NCI-H748 treated with DMSO at 0.1 percent for 48 hours (cell line): ENCODE measurements at regions not wholly inside any gene's neighbourhood (a gene's known extent, or its start where the extent isn't known, plus 50 kb on each side); places are given as distances from the start of the nearest gene placed in this dataset.
"Not testable (repeated sequence)": the region's sequence is repeated elsewhere in the genome, so short reads cannot be mapped to it uniquely, and the experiment has no call there.

ENCODE experiments used
- DNase-seq: peaks from one replicate; lab custom pipeline; 2025; lab: John Stamatoyannopoulos, UW

GRCh38 chr5:162621726-162622263 lies 554.2 kb downstream of the GABRG2 start:
- not testable (repeated sequence) for DNase-seq

DNA sequence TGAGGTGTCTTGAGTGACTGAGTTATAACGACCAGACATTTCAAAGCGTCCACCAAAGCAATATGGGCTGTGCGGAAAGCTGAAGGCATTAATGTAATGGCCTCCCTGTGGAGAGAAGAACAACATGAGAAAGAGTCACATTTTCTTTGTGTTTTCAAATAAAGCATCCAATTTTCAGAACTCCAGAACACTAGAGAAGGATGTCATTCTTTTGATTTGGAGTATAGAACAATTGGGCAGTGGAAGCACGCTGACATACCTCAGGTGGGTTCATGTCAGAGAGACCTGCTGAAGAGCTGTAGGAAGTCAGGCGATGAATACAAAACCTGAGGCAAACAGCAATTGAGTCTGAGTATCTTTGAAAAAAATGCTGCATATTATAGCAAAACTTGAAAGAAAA lies 556.5 kb downstream of the GABRG2 start:
- no peak for DNase-seq

DNA sequence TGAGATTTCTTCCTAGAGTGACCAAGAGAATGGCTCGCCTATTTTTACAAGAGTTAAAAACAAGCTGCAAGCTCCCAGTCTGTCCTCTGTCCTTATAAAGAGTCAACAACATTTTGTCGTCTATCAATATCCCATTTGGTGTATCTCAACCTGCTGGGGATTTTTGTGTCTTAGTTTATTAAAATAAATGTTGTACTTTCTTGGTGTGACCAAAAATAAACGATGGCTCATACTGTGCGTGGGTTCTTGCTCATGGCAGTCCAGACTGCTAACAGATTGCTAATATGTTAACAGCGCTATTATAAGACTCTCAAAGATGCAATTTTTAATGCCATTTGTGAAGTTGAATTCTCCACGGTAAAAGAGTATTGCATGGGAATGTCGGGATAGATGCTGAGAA lies 569.9 kb downstream of the GABRG2 start:
- DNase-seq: no peak

GRCh38 chr5:162638849-162639248 lies 571.3 kb downstream of the GABRG2 start:
- no peak for DNase-seq

DNA sequence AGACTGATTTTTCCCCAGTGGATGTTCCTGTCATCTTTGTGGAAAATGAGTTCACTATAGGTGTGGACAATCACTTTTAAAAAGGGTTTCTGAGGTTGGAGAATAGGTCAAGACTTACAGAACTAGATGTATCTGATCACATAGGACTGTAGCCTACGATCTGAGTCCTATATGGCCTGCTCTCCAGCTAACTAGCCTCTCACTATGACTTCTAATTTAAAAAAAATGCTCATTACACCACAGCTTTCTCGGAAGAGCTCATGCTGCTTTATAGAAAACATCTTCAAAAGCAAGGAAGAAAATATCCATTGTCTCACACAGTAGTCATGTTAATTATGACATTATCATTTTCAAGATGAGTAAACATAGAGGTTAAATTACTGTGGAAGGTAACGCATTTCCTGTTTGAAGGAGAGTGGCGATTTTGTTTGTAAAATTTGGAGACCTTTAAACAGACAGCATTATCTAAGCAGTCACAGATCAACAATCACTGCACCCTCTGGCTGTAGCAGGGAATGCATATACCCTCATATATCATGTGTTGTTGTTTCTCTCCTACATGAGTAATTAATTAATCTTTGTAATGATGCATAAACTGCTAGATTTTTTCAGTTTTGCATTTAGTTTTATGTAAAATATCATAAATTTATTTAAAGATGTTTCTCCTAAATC lies 573.7 kb downstream of the GABRG2 start:
- DNase-seq: no peak

- DNase-seq: no peak
Observed at GRCh38 chr5:162654661-162655405, 587.3 kb downstream of the GABRG2 start.

DNA sequence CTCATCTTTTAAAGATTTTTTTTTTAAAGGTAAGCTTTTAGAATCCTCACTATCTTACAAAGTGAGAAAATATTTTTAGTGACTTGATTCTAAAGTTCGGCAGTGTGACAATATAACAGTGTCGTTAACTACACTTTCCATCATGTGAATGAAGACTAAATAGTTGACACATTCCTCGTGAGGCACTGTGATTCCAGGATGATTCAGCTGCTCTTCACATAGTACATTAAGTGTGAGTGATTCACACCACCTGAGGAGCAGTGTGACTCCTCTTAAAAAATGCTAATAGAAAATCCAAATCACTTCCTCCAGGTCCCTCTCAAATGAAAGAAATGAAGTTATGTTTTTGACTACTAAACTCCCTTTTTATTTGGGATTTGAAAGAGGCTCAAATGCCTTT lies 589.5 kb downstream of the GABRG2 start:
- no peak for DNase-seq

DNA sequence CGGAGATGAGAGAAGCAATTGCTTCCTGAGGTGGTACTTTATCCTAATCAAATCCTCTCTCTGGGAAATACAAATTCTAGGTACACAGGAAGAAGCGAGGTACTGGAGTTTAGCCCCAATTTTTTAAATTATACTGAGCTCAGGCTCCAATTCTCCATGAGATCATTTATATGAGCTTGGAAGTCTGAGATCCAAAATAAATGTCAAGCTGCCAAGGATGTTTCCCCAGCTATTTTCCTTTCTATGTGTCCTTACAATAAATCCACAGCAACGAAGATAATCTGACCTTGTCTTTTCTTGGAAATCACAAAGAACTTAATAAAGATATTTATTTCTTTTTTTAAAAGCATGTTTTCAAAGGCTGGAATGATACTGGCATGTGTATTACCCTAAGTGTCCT lies 597.3 kb downstream of the GABRG2 start:
- no peak for DNase-seq

DNA sequence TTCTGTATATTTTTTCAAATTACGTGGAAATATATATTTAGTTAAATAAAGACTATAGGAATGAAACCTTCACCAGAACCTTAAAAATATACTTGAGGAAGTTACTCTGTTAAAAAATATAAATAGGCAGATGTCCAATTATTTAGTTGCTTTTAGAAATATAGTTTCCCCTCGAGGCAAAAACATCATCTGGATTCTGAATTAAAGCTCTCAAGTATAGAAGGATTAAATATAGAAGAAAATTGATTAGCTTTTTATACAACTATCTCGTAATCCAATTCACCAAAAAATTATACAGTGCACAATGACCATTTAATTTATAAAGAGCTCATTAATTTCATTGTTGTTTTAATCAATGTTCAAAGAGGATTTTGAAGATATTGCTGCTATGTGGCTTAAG lies 601.4 kb downstream of the GABRG2 start:
- DNase-seq: no peak

DNA sequence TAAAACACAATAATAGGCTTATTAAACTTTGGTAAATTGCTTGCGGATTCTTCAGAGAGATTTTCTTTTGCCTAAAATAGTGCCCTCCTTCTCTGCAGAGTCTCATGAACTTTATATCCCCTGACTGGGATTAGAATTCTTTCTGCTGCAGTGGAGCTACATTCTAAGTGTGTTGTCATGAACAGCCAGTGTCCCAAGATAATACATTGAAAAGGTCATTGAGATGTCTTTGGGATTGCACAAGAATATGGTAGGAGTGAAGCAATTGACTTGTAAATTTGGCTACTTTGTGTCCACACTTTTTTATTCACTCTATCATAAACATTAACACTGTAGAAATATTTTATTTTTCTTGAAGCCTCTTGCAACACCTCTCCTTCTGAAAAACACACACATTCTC lies 604.5 kb downstream of the GABRG2 start:
- DNase-seq: no peak

GRCh38 chr5:162683284-162683683 lies 615.7 kb downstream of the GABRG2 start:
- no peak for DNase-seq

DNA sequence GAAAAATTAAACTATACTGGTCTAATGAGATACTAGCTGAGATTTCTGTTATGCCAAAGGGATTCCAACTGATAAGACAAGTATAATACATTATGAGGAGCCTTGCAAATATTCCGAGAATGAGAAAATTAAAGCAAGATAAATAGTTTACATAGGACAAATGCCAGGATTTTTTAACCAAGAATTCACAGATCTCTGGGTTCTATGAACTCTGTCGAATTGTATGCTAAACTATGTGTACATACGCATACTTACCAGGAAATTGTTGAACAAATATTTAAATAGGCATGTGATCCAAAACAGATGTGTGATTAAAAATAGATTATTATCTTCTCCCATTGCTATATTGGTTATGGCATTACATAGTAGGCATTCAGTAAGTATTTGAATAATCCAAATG lies 616.6 kb downstream of the GABRG2 start:
- no peak for DNase-seq

DNA sequence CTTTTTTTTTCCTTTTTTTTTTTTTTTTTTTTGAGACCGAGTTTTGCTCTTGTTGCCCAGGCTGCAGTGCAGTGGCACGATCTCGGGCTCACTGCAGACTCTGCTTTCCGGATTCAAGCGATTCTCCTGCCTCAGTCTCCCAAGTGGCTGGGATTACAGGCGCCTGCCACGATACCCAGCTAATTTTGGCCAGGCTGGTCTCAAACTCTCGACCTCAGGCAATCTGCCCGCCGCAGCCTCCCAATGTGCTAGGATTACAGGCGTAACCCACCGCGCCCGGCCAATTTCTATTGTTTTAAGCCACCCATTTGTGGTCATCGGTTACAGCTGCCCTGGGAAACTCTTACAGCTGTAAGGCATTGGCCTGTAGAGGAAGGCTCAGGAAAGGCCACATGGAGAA lies 617.7 kb downstream of the GABRG2 start:
- no peak for DNase-seq

GRCh38 chr5:162696272-162696671 lies 628.7 kb downstream of the GABRG2 start:
- not testable (repeated sequence) for DNase-seq

- DNase-seq: no peak
Observed at GRCh38 chr5:162699361-162699760, 631.8 kb downstream of the GABRG2 start.

DNA sequence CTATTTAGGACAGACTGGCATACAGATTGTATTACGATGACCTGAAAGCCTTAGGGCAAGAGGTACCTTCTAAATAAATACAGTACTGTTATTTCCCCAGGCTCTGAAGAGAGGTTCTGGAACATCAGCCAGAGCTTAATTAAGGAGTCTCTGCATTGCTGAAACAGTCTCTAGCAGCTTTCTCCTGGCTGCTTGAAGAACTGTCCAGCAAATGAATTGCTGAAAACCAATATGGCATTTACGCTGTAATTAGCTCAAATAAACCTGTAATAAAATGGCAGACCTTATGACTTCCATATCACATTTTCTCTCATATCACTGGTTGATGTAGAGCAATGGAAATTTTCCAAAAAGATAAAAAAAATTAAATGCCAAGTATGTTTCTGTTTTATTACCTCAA lies 636.3 kb downstream of the GABRG2 start:
- DNase-seq: no peak

- DNase-seq: no peak
Observed at GRCh38 chr5:162711244-162711643, 643.7 kb downstream of the GABRG2 start.

DNA sequence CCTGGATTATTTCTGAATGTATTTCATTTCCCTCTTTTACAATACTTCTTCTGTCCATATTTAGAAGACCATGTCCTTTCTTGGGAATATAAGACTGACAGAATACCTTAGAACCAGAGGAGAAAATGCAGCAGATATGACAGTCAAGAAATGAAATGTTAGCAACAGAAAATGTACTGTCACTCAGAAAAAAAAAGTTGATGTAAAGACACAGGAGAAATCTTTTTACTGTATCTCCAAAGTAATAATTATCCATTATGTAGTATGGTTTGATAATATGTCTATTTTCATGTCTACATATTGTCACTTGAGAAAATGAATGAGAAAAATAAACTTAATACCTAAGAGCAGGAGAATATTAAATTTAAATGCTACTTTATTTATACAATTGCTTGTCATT lies 652.1 kb downstream of the GABRG2 start:
- DNase-seq: no peak

DNA sequence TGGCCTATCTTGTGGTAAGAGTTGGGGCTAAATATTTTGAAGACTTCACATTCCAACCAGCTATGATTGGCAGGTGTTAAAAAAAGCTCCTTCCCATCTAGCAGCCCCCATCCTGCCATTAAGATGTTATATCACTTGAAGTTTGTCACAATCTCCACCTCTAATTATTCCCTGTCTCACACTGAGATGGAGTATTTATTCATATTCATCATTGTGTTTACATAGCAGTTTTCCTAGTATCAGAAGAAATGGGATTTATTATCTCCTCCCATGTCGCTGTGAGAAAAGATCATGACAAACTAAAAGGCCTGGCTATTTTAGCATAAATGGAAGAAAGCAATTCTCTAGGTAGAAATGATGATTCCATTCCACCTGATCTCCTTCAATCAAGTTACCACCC lies 653.6 kb downstream of the GABRG2 start:
- no peak for DNase-seq

DNA sequence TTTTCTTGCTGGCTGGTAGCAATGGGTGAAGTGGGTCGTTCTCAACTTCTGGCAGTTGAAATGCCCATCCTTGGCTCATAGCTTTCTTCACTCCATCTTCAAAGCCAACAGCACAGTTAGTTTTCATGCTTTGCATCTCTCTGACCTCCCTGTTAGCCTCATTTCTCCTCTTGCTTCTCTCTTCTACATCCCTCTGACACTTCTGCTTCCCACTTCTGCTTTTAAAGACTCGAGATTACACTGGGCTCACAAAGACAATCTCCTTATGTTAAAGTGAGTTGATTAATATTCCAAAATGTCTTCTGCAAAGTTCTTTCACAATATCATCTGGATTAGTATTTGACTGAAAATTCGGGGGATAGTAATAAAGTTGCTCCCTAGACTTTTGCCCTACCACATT lies 684.8 kb upstream of the CCNG1 start:
- DNase-seq: no peak

DNA sequence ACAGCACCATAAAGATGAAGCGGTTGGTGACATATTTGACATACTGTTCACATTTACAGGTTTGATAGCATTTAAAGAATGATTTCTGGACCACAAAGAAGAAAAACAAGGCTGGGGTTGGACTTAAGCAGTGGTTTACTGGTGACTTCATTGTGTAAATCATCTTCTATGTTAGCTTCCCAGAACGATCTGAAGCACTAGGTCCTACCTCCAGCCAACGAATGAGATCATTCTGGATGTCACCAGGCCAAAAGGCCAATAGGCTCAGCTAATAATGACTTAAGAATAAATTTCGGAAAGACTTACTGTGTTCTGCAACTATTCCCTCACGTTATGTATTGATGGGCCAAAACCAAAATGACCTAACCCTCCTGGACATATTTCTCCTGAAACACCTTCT lies 675.3 kb upstream of the CCNG1 start:
- no peak for DNase-seq

DNA sequence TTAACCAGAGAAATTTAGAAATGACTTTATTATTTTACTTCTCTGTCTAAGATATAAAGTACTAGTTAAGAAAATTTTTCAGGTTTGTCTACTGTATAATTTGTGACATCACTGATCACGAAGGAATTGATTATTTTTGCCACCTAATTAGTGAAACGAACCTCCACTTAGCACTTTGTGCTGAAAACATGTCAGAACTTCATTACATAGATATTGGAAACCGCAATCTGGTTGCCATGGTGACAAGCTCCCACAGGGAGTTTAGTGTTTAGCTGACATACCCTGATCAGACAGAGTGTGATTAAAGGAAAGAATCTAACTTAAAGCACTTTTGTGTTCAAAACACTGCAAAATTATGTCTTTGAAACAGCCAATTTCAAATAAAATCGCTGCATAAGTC lies 668.4 kb upstream of the CCNG1 start:
- DNase-seq: no peak

GRCh38 chr5:162785673-162786072 lies 651.7 kb upstream of the CCNG1 start:
- no peak for DNase-seq

GRCh38 chr5:162786234-162786633 lies 651.2 kb upstream of the CCNG1 start:
- no peak for DNase-seq
